Inflammatory macrophage (primary cell): ENCODE measurements at regions not wholly inside any gene's neighbourhood (a gene's known extent, or its start where the extent isn't known, plus 50 kb on each side); places are given as distances from the start of the nearest gene placed in this dataset.
"Not testable (repeated sequence)": the region's sequence is repeated elsewhere in the genome, so short reads cannot be mapped to it uniquely, and the experiment has no call there.

Experiments
- DNase-seq, 2 donors: peaks; one replicate each; pipeline ENCODE4 v3.0.0-alpha.2; 2020 to 2022

- not testable (repeated sequence) for DNase-seq
Observed at GRCh38 chr5:177664737-177665136, 64.8 kb downstream of the B4GALT7 start.

GRCh38 chr5:177665172-177665571 is 65.2 kb downstream of the B4GALT7 start:
- not testable (repeated sequence) for DNase-seq

- DNase-seq: not testable (repeated sequence)
Observed at GRCh38 chr5:177665960-177666359, 66.0 kb downstream of the B4GALT7 start.

- not testable (repeated sequence) for DNase-seq
Observed at GRCh38 chr5:177671035-177671754, 71.3 kb downstream of the B4GALT7 start.

GRCh38 chr5:177671755-177672690 is 72.1 kb downstream of the B4GALT7 start:
- DNase-seq: peak; percentile 39 to 70
